WTC11 (cell line): ENCODE measurements at regions not wholly inside any gene's neighbourhood (a gene's known extent, or its start where the extent isn't known, plus 50 kb on each side); places are given as distances from the start of the nearest gene placed in this dataset.

Experiments
- ATAC-seq: fragments of 200-7000 bp; cut with Tn5 transposase; 2 replicates; pipeline ENCODE4 v1.10.0; 2021; ENCODE audit warnings: mild to moderate bottlenecking, moderate library complexity
- CTCF ChIA-PET: fragments of 300-600 bp; sonication (Branson Sonifier 250); formaldehyde crosslinking; loops from one replicate; lab custom pipeline; 2021; ENCODE audit warnings: antibody characterized with exemption; lab: Charles Lee
- POLR2A ChIA-PET: fragments of 350-600 bp; sonication (Branson Sonifier 250); formaldehyde crosslinking; loops from one replicate; lab custom pipeline; 2021; ENCODE audit warnings: antibody characterized with exemption; lab: Charles Lee
- DNase-seq: peaks from one replicate; pipeline ENCODE4 v3.0.0; 2021; ENCODE audit warnings: low spot score
- H3K27ac Mint-ChIP-seq: 2 replicates; pipeline ENCODE4 v1.8.0; 2021; ENCODE audit warnings: mixed read lengths
- H3K27me3 Mint-ChIP-seq: 2 replicates; pipeline ENCODE4 v1.8.0; 2021; ENCODE audit warnings: low read depth, mild to moderate bottlenecking, moderate library complexity, mixed read lengths
- H3K36me3 Mint-ChIP-seq: 2 replicates; pipeline ENCODE4 v1.8.0; 2021; ENCODE audit warnings: mixed read lengths
- H3K4me1 Mint-ChIP-seq: 2 replicates; pipeline ENCODE4 v1.8.0; 2022; ENCODE audit warnings: mixed read lengths
- H3K4me3 Mint-ChIP-seq: 2 replicates; pipeline ENCODE4 v1.8.0; 2021; ENCODE audit warnings: mild to moderate bottlenecking, moderate library complexity, mixed read lengths
- H3K9me3 Mint-ChIP-seq: 2 replicates; pipeline ENCODE4 v1.8.0; 2021; ENCODE audit warnings: mixed read lengths
- CREB1 ChIP-seq: sonication (generic); formaldehyde crosslinking; IDR thresholded peaks from 2 replicates; pipeline ENCODE4 v1.8.0; 2023; ENCODE audit warnings: mild to moderate bottlenecking, missing genetic modification reagents
- ELF4 ChIP-seq: sonication (generic); formaldehyde crosslinking; IDR thresholded peaks from 2 replicates; pipeline ENCODE4 v1.8.1; 2022; ENCODE audit warnings: low read depth, mild to moderate bottlenecking, moderate library complexity, missing genetic modification reagents
- ESRRA ChIP-seq: sonication (generic); formaldehyde crosslinking; IDR thresholded peaks from 2 replicates; pipeline ENCODE4 v1.8.1; 2022; ENCODE audit warnings: mild to moderate bottlenecking, missing genetic modification reagents, borderline replicate concordance
- FOXP1 ChIP-seq: sonication (generic); formaldehyde crosslinking; IDR thresholded peaks from 2 replicates; pipeline ENCODE4 v1.8.0; 2022; ENCODE audit warnings: missing genetic modification reagents, mild to moderate bottlenecking, moderate library complexity, borderline replicate concordance
- GABPB1 ChIP-seq: sonication (generic); formaldehyde crosslinking; IDR thresholded peaks from 2 replicates; pipeline ENCODE4 v1.8.1; 2023; ENCODE audit warnings: mild to moderate bottlenecking, missing genetic modification reagents
- IRF2 ChIP-seq: sonication (generic); formaldehyde crosslinking; IDR thresholded peaks from 2 replicates; pipeline ENCODE4 v1.8.0; 2022; ENCODE audit warnings: low read depth, missing genetic modification reagents, borderline replicate concordance
- NFYB ChIP-seq: sonication (generic); formaldehyde crosslinking; conservative IDR thresholded peaks from 2 replicates; pipeline ENCODE4 v1.8.0; 2022; ENCODE audit warnings: low read depth, missing genetic modification reagents
- RORB ChIP-seq: fragments of 250-450 bp; sonication (Bioruptor Pico); IDR thresholded peaks from 2 replicates; pipeline ENCODE4 v1.9.0; 2021; ENCODE audit warnings: mild to moderate bottlenecking
- ZNF232 ChIP-seq: sonication (generic); formaldehyde crosslinking; IDR thresholded peaks from 2 replicates; pipeline ENCODE4 v1.8.0; 2022; ENCODE audit warnings: mild to moderate bottlenecking, missing genetic modification reagents
- ZNF416 ChIP-seq: fragments of 250-450 bp; sonication (Bioruptor Pico); IDR thresholded peaks from 2 replicates; pipeline ENCODE4 v1.9.0; 2021; ENCODE audit warnings: mild to moderate bottlenecking, inconsistent platforms
- TF ChIP-seq, protein P1 (sequence below): fragments of 250-450 bp; sonication (Bioruptor Pico); conservative IDR thresholded peaks from 2 replicates; pipeline ENCODE4 v1.9.0; 2021; ENCODE audit warnings: mild to moderate bottlenecking
- TF ChIP-seq, protein P2 (sequence below): sonication (generic); formaldehyde crosslinking; IDR thresholded peaks from 2 replicates; pipeline ENCODE4 v1.8.1; 2022; ENCODE audit warnings: low read depth, mild to moderate bottlenecking, moderate library complexity, missing genetic modification reagents, borderline replicate concordance
- TF ChIP-seq, protein P3 (sequence below): fragments of 250-450 bp; sonication (Bioruptor Pico); IDR thresholded peaks from 2 replicates; pipeline ENCODE4 v1.9.0; 2021; ENCODE audit warnings: mild to moderate bottlenecking
- TF ChIP-seq, protein P4 (sequence below): sonication (generic); formaldehyde crosslinking; IDR thresholded peaks from 2 replicates; pipeline ENCODE4 v1.8.0; 2022; ENCODE audit warnings: mild to moderate bottlenecking, missing genetic modification reagents
- TF ChIP-seq, protein P5 (sequence below): sonication (generic); formaldehyde crosslinking; IDR thresholded peaks from 2 replicates; pipeline ENCODE4 v1.8.0; 2022; ENCODE audit warnings: mild to moderate bottlenecking, missing genetic modification reagents
- TF ChIP-seq, protein P6 (sequence below): sonication (generic); formaldehyde crosslinking; IDR thresholded peaks from 2 replicates; pipeline ENCODE4 v1.8.1; 2023; ENCODE audit warnings: mild to moderate bottlenecking, missing genetic modification reagents
- TF ChIP-seq, protein P7 (sequence below): fragments of 200-600 bp; IDR thresholded peaks from 2 replicates; pipeline ENCODE4 v1.8.0; 2022; ENCODE audit warnings: antibody characterized with exemption
- TF ChIP-seq, protein P8 (sequence below): sonication (generic); formaldehyde crosslinking; IDR thresholded peaks from 2 replicates; pipeline ENCODE4 v1.8.0; 2022; ENCODE audit warnings: missing genetic modification reagents

DNA sequence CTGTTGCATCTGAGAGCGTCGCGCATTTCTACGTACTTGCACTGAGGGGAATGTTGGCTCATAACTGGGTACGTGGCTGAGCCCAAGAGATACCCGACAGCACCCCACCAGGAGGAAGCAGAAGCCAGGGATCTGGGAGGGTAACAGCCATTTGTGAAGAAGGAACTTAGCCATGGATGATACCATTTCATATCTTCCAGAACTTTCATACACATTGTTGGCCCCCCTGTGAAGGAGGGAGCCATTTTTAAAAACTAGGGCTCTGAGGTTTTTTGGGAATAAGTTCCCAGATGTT is 101.4 kb upstream of the SLC44A1 start:
- H3K4me1 Mint-ChIP-seq, result peaks cover 26% of the 10 kb centered on the region
- peaks cover 13% of the 10 kb centered on the region for H3K27me3 Mint-ChIP-seq
- TF ChIP-seq, protein P1, sequence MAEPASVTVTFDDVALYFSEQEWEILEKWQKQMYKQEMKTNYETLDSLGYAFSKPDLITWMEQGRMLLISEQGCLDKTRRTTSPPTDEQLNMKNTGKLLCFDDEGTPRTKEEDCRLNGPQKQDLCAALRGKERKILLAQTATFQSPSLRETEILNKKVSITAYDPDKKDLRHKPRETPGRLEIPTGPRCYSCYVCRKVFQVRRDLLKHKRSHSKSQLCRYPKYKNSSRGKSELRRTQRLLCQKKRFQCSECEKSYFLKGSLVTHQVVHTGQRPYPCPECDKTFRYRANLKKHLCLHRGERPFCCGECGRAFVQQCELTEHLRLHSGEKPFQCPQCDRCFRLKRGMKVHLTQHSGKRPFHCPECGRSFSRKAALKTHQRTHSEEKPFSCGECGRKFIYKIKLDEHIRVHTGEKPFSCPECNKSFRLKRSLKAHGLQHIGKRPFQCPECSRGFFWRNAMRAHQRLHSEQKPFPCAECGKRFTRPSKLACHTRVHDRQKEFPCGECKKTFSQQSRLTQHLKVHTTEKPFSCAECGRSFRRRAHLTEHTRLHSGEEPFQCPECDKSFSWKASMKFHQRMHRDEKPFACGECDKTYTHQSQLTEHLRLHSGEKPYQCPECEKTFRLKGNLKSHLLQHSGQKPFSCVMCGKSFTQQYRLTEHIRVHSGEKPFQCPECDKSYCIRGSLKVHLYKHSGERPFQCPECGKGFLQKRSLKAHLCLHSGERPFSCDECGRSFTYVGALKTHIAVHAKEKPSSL, result no peak
- TF ChIP-seq CREB1 (CRISPR knock-in tag) (no peak), ELF4 (CRISPR knock-in tag) (no peak), FOXP1 (no peak), ZNF232 (CRISPR knock-in tag) (no peak), NFYB (CRISPR knock-in tag) (no peak), ESRRA (CRISPR knock-in tag) (no peak), IRF2 (CRISPR knock-in tag) (no peak), GABPB1 (no peak), ZNF416 (CRISPR knock-in tag) (no peak), RORB (CRISPR knock-in tag) (no peak)
- TF ChIP-seq, protein P2, sequence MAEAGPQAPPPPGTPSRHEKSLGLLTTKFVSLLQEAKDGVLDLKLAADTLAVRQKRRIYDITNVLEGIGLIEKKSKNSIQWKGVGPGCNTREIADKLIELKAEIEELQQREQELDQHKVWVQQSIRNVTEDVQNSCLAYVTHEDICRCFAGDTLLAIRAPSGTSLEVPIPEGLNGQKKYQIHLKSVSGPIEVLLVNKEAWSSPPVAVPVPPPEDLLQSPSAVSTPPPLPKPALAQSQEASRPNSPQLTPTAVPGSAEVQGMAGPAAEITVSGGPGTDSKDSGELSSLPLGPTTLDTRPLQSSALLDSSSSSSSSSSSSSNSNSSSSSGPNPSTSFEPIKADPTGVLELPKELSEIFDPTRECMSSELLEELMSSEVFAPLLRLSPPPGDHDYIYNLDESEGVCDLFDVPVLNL (CRISPR knock-in tag), result no peak
- TF ChIP-seq, protein P3, sequence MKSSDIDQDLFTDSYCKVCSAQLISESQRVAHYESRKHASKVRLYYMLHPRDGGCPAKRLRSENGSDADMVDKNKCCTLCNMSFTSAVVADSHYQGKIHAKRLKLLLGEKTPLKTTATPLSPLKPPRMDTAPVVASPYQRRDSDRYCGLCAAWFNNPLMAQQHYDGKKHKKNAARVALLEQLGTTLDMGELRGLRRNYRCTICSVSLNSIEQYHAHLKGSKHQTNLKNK (CRISPR knock-in tag), result no peak
- TF ChIP-seq, protein P4, sequence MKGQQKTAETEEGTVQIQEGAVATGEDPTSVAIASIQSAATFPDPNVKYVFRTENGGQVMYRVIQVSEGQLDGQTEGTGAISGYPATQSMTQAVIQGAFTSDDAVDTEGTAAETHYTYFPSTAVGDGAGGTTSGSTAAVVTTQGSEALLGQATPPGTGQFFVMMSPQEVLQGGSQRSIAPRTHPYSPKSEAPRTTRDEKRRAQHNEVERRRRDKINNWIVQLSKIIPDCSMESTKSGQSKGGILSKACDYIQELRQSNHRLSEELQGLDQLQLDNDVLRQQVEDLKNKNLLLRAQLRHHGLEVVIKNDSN (CRISPR knock-in tag), result no peak
- TF ChIP-seq, protein P5, sequence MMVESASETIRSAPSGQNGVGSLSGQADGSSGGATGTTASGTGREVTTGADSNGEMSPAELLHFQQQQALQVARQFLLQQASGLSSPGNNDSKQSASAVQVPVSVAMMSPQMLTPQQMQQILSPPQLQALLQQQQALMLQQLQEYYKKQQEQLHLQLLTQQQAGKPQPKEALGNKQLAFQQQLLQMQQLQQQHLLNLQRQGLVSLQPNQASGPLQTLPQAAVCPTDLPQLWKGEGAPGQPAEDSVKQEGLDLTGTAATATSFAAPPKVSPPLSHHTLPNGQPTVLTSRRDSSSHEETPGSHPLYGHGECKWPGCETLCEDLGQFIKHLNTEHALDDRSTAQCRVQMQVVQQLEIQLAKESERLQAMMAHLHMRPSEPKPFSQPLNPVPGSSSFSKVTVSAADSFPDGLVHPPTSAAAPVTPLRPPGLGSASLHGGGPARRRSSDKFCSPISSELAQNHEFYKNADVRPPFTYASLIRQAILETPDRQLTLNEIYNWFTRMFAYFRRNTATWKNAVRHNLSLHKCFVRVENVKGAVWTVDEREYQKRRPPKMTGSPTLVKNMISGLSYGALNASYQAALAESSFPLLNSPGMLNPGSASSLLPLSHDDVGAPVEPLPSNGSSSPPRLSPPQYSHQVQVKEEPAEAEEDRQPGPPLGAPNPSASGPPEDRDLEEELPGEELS (CRISPR knock-in tag), result no peak
- TF ChIP-seq, protein P6, sequence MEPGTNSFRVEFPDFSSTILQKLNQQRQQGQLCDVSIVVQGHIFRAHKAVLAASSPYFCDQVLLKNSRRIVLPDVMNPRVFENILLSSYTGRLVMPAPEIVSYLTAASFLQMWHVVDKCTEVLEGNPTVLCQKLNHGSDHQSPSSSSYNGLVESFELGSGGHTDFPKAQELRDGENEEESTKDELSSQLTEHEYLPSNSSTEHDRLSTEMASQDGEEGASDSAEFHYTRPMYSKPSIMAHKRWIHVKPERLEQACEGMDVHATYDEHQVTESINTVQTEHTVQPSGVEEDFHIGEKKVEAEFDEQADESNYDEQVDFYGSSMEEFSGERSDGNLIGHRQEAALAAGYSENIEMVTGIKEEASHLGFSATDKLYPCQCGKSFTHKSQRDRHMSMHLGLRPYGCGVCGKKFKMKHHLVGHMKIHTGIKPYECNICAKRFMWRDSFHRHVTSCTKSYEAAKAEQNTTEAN (CRISPR knock-in tag), result no peak
- TF ChIP-seq, protein P7, sequence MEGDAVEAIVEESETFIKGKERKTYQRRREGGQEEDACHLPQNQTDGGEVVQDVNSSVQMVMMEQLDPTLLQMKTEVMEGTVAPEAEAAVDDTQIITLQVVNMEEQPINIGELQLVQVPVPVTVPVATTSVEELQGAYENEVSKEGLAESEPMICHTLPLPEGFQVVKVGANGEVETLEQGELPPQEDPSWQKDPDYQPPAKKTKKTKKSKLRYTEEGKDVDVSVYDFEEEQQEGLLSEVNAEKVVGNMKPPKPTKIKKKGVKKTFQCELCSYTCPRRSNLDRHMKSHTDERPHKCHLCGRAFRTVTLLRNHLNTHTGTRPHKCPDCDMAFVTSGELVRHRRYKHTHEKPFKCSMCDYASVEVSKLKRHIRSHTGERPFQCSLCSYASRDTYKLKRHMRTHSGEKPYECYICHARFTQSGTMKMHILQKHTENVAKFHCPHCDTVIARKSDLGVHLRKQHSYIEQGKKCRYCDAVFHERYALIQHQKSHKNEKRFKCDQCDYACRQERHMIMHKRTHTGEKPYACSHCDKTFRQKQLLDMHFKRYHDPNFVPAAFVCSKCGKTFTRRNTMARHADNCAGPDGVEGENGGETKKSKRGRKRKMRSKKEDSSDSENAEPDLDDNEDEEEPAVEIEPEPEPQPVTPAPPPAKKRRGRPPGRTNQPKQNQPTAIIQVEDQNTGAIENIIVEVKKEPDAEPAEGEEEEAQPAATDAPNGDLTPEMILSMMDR, result no peak
- TF ChIP-seq, protein P8, sequence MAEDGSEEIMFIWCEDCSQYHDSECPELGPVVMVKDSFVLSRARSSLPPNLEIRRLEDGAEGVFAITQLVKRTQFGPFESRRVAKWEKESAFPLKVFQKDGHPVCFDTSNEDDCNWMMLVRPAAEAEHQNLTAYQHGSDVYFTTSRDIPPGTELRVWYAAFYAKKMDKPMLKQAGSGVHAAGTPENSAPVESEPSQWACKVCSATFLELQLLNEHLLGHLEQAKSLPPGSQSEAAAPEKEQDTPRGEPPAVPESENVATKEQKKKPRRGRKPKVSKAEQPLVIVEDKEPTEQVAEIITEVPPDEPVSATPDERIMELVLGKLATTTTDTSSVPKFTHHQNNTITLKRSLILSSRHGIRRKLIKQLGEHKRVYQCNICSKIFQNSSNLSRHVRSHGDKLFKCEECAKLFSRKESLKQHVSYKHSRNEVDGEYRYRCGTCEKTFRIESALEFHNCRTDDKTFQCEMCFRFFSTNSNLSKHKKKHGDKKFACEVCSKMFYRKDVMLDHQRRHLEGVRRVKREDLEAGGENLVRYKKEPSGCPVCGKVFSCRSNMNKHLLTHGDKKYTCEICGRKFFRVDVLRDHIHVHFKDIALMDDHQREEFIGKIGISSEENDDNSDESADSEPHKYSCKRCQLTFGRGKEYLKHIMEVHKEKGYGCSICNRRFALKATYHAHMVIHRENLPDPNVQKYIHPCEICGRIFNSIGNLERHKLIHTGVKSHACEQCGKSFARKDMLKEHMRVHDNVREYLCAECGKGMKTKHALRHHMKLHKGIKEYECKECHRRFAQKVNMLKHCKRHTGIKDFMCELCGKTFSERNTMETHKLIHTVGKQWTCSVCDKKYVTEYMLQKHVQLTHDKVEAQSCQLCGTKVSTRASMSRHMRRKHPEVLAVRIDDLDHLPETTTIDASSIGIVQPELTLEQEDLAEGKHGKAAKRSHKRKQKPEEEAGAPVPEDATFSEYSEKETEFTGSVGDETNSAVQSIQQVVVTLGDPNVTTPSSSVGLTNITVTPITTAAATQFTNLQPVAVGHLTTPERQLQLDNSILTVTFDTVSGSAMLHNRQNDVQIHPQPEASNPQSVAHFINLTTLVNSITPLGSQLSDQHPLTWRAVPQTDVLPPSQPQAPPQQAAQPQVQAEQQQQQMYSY (CRISPR knock-in tag), result no peak
- H3K36me3 Mint-ChIP-seq, result no peaks in the 10 kb centered on the region
- H3K9me3 Mint-ChIP-seq, result no peaks in the 10 kb centered on the region
- ATAC-seq, result no peak
- no peak for DNase-seq
- H3K27ac Mint-ChIP-seq, result no peak overlapping the region
- POLR2A ChIA-PET, result no interaction called here
- CTCF ChIA-PET, result no interaction called here
- no peak overlapping the region for H3K4me3 Mint-ChIP-seq
